ENCODE measurements at regions not wholly inside any gene's neighbourhood (a gene's known extent, or its start where the extent isn't known, plus 50 kb on each side); places are given as distances from the start of the nearest gene placed in this dataset.

DNA sequence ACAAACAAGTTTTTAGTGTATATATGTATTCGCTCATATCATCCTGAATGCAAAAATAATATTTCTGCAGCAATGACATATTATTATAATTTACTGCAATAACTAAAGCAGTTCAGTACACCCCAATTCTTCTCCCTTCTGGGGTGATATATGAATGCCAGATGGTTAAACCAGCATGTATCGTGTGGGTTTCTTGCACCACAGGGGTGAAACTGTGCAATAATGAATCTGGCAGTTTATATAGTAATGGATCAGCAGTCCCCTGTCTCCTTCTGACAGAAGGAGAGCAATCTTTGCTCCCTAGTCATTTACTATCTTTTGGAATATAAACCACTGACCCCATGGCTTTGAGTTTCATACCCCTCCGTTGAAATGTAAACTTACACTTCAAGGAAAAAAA lies 228.6 kb upstream of the KLHL1 start:
- no peak for TF ChIP-seq GABPA (IDR thresholded peaks at IDR 0.05; ENCODE audit: low read depth)
- TF ChIP-seq MAX (IDR thresholded peaks at IDR 0.05; ENCODE audit: low read depth), result no peak
- no peak for TF ChIP-seq POLR2AphosphoS5 (IDR thresholded peaks at IDR 0.05; ENCODE audit: low read depth, low read length)
- no peak for TF ChIP-seq RFX5 (IDR thresholded peaks at IDR 0.05; ENCODE audit: low read length)
- TF ChIP-seq REST (IDR thresholded peaks at IDR 0.05; ENCODE audit: low read depth, low read length), result no peak
- TF ChIP-seq, protein P1, sequence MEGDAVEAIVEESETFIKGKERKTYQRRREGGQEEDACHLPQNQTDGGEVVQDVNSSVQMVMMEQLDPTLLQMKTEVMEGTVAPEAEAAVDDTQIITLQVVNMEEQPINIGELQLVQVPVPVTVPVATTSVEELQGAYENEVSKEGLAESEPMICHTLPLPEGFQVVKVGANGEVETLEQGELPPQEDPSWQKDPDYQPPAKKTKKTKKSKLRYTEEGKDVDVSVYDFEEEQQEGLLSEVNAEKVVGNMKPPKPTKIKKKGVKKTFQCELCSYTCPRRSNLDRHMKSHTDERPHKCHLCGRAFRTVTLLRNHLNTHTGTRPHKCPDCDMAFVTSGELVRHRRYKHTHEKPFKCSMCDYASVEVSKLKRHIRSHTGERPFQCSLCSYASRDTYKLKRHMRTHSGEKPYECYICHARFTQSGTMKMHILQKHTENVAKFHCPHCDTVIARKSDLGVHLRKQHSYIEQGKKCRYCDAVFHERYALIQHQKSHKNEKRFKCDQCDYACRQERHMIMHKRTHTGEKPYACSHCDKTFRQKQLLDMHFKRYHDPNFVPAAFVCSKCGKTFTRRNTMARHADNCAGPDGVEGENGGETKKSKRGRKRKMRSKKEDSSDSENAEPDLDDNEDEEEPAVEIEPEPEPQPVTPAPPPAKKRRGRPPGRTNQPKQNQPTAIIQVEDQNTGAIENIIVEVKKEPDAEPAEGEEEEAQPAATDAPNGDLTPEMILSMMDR (IDR thresholded peaks at IDR 0.05), result no peak
- no peak for TF ChIP-seq CHD2 (IDR thresholded peaks at IDR 0.05; ENCODE audit: low read length, partially characterized antibody)
- TF ChIP-seq RAD21 (IDR thresholded peaks at IDR 0.05; ENCODE audit: low read length), result no peak
